K562 (cell line): ENCODE measurements at regions not wholly inside any gene's neighbourhood (a gene's known extent, or its start where the extent isn't known, plus 50 kb on each side); places are given as distances from the start of the nearest gene placed in this dataset.

Source experiments
- ADNP ChIP-seq: fragments of 200-800 bp; sonication (Bioruptor generic); IDR thresholded peaks from 2 replicates; pipeline ENCODE4 v1.6.1; 2016; ENCODE audit warnings: missing genetic modification characterization, missing compliant biosample characterization
- BRF2 ChIP-seq: IDR thresholded peaks from 3 replicates; pipeline ENCODE4 v1.6.1; 2011; ENCODE audit warnings: borderline replicate concordance, mild to moderate bottlenecking; ENCODE audit not compliant: insufficient read length, insufficient read depth
- CC2D1A ChIP-seq: fragments of 450-650 bp; IDR thresholded peaks from 2 replicates; pipeline ENCODE4 v1.6.1; 2017; ENCODE audit warnings: mild to moderate bottlenecking
- CREM ChIP-seq: IDR thresholded peaks from 2 replicates; pipeline ENCODE4 v1.6.1; 2014; ENCODE audit warnings: antibody characterized with exemption, low read depth
- ELK1 ChIP-seq: sonication (generic); formaldehyde crosslinking; IDR thresholded peaks from 2 replicates; pipeline ENCODE4 v1.8.1; 2022; ENCODE audit warnings: missing genetic modification reagents
- ETS1 ChIP-seq: conservative IDR thresholded peaks from 2 replicates; pipeline ENCODE4 v1.6.1; 2011; ENCODE audit warnings: low read depth, mild to moderate bottlenecking, low read length; ENCODE audit not compliant: control insufficient read depth
- HMG20A ChIP-seq: fragments of 450-650 bp; formaldehyde crosslinking; conservative IDR thresholded peaks from 2 replicates; pipeline ENCODE4 v1.4.0; 2020; ENCODE audit warnings: mild to moderate bottlenecking, mixed read lengths
- TAF9B ChIP-seq: fragments of 450-650 bp; IDR thresholded peaks from 2 replicates; pipeline ENCODE4 v1.6.1; 2018; ENCODE audit warnings: mild to moderate bottlenecking; ENCODE audit not compliant: partially characterized antibody
- THRB ChIP-seq: fragments of 450-650 bp; formaldehyde crosslinking; conservative IDR thresholded peaks from 2 replicates; pipeline ENCODE4 v1.4.0; 2022; ENCODE audit warnings: mild to moderate bottlenecking, missing genetic modification characterization
- ZKSCAN1 ChIP-seq: fragments of 150-350 bp; IDR thresholded peaks from 2 replicates; pipeline ENCODE4 v1.6.1; 2016; ENCODE audit warnings: low read depth, low read length
- ZNF592 ChIP-seq: fragments of 450-650 bp; IDR thresholded peaks from 2 replicates; pipeline ENCODE4 v1.6.1; 2017; ENCODE audit warnings: antibody characterized with exemption, mild to moderate bottlenecking

GRCh38 chr22:48624401-48624800 lies 1203.3 kb downstream of the BRD1 start (continued):
- no peak for TF ChIP-seq BRF2
- TF ChIP-seq THRB (CRISPR knock-in tag) = no peak
- TF ChIP-seq CREM = no peak
- no peak for TF ChIP-seq TAF9B
- TF ChIP-seq HMG20A = no peak
- TF ChIP-seq ZKSCAN1 = no peak
- TF ChIP-seq ZNF592 = no peak
- TF ChIP-seq ETS1 = no peak
- TF ChIP-seq ELK1 (CRISPR knock-in tag) = no peak
- TF ChIP-seq ADNP (tag) = no peak
- TF ChIP-seq CC2D1A = no peak
- TF ChIP-seq, all 486 proteins: peak for 0
